ENCODE measurements at regions not wholly inside any gene's neighbourhood (a gene's known extent, or its start where the extent isn't known, plus 50 kb on each side); places are given as distances from the start of the nearest gene placed in this dataset.

- TF ChIP-seq CTCF (IDR thresholded peaks at IDR 0.05): no peak
- no peak for TF ChIP-seq POLR2A (IDR thresholded peaks at IDR 0.05)
Observed at GRCh38 chr3:159867372-159867771, 121.3 kb upstream of the IL12A start.
